Keratinocyte (primary cell): ENCODE measurements at regions not wholly inside any gene's neighbourhood (a gene's known extent, or its start where the extent isn't known, plus 50 kb on each side); places are given as distances from the start of the nearest gene placed in this dataset.

ENCODE experiments used
- EZH2 ChIP-seq: IDR thresholded peaks from one replicate; pipeline ENCODE4 v1.6.1; 2012; ENCODE audit warnings: inconsistent platforms, mild to moderate bottlenecking, low read length, moderate library complexity
- TF ChIP-seq, protein P1 (sequence below), 3 experiments: IDR thresholded peaks in 1 of 3; conservative IDR thresholded peaks in 1 of 3; optimal IDR thresholded peaks in 1 of 3; 2 replicates in 2 of 3; 3 replicates in 1 of 3; pipeline versions ENCODE3 to v1.5.1; 2011; ENCODE audit warnings: low read length in 3 of 3, mild to moderate bottlenecking in 3 of 3, moderate library complexity in 2 of 3, control low read depth in 1 of 3, inconsistent platforms in 1 of 3; ENCODE audit not compliant: insufficient read depth in 2 of 3; ENCODE audit errors: extremely low read depth in 1 of 3

GRCh38 chr10:23786594-23786993 is 347.7 kb downstream of the OTUD1 start:
- TF ChIP-seq, protein P1, sequence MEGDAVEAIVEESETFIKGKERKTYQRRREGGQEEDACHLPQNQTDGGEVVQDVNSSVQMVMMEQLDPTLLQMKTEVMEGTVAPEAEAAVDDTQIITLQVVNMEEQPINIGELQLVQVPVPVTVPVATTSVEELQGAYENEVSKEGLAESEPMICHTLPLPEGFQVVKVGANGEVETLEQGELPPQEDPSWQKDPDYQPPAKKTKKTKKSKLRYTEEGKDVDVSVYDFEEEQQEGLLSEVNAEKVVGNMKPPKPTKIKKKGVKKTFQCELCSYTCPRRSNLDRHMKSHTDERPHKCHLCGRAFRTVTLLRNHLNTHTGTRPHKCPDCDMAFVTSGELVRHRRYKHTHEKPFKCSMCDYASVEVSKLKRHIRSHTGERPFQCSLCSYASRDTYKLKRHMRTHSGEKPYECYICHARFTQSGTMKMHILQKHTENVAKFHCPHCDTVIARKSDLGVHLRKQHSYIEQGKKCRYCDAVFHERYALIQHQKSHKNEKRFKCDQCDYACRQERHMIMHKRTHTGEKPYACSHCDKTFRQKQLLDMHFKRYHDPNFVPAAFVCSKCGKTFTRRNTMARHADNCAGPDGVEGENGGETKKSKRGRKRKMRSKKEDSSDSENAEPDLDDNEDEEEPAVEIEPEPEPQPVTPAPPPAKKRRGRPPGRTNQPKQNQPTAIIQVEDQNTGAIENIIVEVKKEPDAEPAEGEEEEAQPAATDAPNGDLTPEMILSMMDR (optimal IDR thresholded peaks at IDR 0.05 in 1 of 3, IDR thresholded peaks at IDR 0.05 in 1 of 3, conservative IDR thresholded peaks at IDR 0.05 in 1 of 3; ENCODE audit: extremely low read depth in 1 of 3, insufficient read depth in 2 of 3, low read length in 3 of 3): no peak
- TF ChIP-seq EZH2: no peak
